Heart left ventricle (tissue), 16 donors: ENCODE measurements at regions not wholly inside any gene's neighbourhood (a gene's known extent, or its start where the extent isn't known, plus 50 kb on each side); places are given as distances from the start of the nearest gene placed in this dataset.

Source experiments
- ATAC-seq, 4 donors: fragments of 200-7000 bp; cut with Tn5 transposase; one replicate each; pipeline ENCODE4 v1.9.1; 2020 to 2022; ENCODE audit warnings: moderate library complexity in 4 of 4, mild to moderate bottlenecking in 3 of 4, moderate number of reproducible peaks in 1 of 4
- DNase-seq, 5 donors: peaks; one replicate each; pipeline ENCODE4 v3.0.0-alpha.2; 2020
- H3K27ac ChIP-seq, 12 donors: fragments of 200-600 bp; sonication (generic) in 4 of 12; one replicate each; pipeline versions ENCODE4 v1.5.0 to v1.8.0; 2016 to 2022; ENCODE audit warnings: mild to moderate bottlenecking in 2 of 12
- H3K27me3 ChIP-seq, 9 donors: fragments of 200-600 bp; sonication (generic) in 2 of 9; one replicate each; pipeline versions ENCODE4 v1.5.1 to v1.8.0; 2016 to 2022; ENCODE audit warnings: mild to moderate bottlenecking in 3 of 9
- H3K36me3 ChIP-seq, 9 donors: fragments of 200-600 bp; sonication (generic) in 2 of 9; one replicate each; pipeline versions ENCODE4 v1.5.0 to v1.8.0; 2018 to 2022; ENCODE audit warnings: mild to moderate bottlenecking in 2 of 9
- H3K4me1 ChIP-seq, 12 donors: fragments of 200-600 bp; sonication (generic) in 4 of 12; one replicate each; pipeline versions ENCODE4 v1.5.0 to v1.8.0; 2016 to 2022; ENCODE audit warnings: mild to moderate bottlenecking in 3 of 12
- H3K4me3 ChIP-seq, 12 donors: fragments of 200-600 bp; sonication (generic) in 4 of 12; one replicate each; pipeline versions ENCODE4 v1.5.0 to v1.8.0; 2017 to 2022; ENCODE audit warnings: mild to moderate bottlenecking in 9 of 12, moderate library complexity in 4 of 12
- H3K9me3 ChIP-seq, 12 donors: fragments of 200-600 bp; sonication (generic) in 4 of 12; one replicate each; pipeline versions ENCODE4 v1.5.0 to v1.8.0; 2016 to 2022; ENCODE audit warnings: mild to moderate bottlenecking in 1 of 12
- POLR2A ChIP-seq, 2 donors: fragments of 450-650 bp; IDR thresholded peaks; one replicate each; pipeline ENCODE4 v1.6.1; 2017; ENCODE audit warnings: antibody characterized with exemption in 2 of 2, mild to moderate bottlenecking in 2 of 2, moderate library complexity in 2 of 2
- WGBS, 4 donors: extraction: QIAGEN DNeasy Blood & Tissue Kit in 2 of 4; methylation state at CpG; one replicate each; pipeline versions ENCODE4 v1.1.5 to v1.1.7; 2013 to 2018; 5-methylcytosine and 5-hydroxymethylcytosine counted together
- intact Hi-C, 10 donors: fragments of 100-400 bp; cut with DNase I; formaldehyde crosslinking; loops; one replicate each; pipeline versions ENCODE4 v1.11.1 to v1.14.2; 2022
- TF ChIP-seq, protein P1 (sequence below), 12 donors: fragments of 200-600 bp; sonication (generic) in 4 of 12; IDR thresholded peaks; one replicate each; pipeline versions ENCODE4 v1.5.0 to v1.8.0; 2018 to 2022; ENCODE audit warnings: antibody characterized with exemption in 12 of 12, mild to moderate bottlenecking in 5 of 12
- donor health status: ischemic (EF 13 %, LVEDD 7.1; RV severe dilation, severe dysfunction).
- donor health status: healthy with polysubstance abuse.
- donor health status: DM: no; HTN: yes; CAD: no.
- donor health status: DM: no; HTN: no; CAD: no.
- donor health status: ischemic (EF 25% LVEDD 6.9; RV normal size, moderate dysfunction).
- donor health status: ischemic (EF 25% LVEDD 5.7; RV mildly dilated, moderate dysfunction).
- donor health status: healthy.
- donor health status: DM: yes; HTN: yes; CAD: no.
- donor health status: ischemic (EF 35%, LVEDD 5.7; RV mildly dilated, moderate dysfunction).
- donor health status: nonischemic (EF 11% LVEDD 7.7; RV severe dilation, severe dysfunction).
- donor health status: DM: yes; HTN: yes; CAD: no.
- donor health status: PGD.
- donor health status: ischemic (EF 29% LVEDD 5.4; RV normal size, mild dysfunction).
- donor health status: nonischemic (EF 23%, LVEDD 6.1; RV moderate dilation, normal function).

DNA sequence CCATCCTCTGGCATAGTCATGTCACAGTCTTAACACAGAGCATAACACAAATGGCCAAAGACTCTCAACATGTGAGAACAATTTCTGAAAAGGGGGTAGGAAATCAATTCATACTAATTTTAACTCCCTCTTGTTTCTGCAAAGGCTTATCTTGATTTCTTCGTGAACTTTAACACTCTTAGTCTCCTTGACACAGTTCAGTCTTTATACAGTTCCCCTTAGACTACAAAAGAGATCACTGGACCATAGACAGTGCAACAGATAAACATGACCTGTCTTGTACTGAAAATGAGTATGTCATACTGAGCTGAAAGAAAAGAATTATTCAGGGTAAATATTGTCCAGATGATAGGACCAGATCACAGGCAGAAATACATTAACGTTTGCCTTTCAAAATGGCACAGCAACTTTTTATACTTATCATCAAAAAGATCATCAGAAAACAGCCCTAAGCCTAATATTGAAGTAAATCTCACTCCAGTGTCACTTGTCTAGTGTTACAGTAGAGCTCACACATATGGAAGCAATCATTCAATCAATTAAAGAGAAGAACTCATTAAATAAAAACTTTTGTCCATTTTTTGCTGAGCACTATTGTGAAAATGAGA lies 56.4 kb upstream of the VRK2 start:
- no peaks in the 10 kb centered on the region for H3K36me3 ChIP-seq
- no peak for TF ChIP-seq POLR2A (IDR thresholded peaks at IDR 0.05)
- TF ChIP-seq, protein P1, sequence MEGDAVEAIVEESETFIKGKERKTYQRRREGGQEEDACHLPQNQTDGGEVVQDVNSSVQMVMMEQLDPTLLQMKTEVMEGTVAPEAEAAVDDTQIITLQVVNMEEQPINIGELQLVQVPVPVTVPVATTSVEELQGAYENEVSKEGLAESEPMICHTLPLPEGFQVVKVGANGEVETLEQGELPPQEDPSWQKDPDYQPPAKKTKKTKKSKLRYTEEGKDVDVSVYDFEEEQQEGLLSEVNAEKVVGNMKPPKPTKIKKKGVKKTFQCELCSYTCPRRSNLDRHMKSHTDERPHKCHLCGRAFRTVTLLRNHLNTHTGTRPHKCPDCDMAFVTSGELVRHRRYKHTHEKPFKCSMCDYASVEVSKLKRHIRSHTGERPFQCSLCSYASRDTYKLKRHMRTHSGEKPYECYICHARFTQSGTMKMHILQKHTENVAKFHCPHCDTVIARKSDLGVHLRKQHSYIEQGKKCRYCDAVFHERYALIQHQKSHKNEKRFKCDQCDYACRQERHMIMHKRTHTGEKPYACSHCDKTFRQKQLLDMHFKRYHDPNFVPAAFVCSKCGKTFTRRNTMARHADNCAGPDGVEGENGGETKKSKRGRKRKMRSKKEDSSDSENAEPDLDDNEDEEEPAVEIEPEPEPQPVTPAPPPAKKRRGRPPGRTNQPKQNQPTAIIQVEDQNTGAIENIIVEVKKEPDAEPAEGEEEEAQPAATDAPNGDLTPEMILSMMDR (IDR thresholded peaks at IDR 0.05), result no peak
- H3K9me3 ChIP-seq, result no peaks in the 10 kb centered on the region
- intact Hi-C loops, result no loop called here
- ATAC-seq (no peak), DNase-seq (no peak)
- no peak overlapping the region for H3K4me3 ChIP-seq
- no peak overlapping the region for H3K27ac ChIP-seq
- 52 to 59% (median 57%) methylated on average over 2 of the region's 2 CpGs for WGBS, 4 donors
- H3K4me1 ChIP-seq, result no peaks in the 10 kb centered on the region
- no peaks in the 10 kb centered on the region for H3K27me3 ChIP-seq
